ENCODE measurements at regions not wholly inside any gene's neighbourhood (a gene's known extent, or its start where the extent isn't known, plus 50 kb on each side); places are given as distances from the start of the nearest gene placed in this dataset.
"Not testable (repeated sequence)": the region's sequence is repeated elsewhere in the genome, so short reads cannot be mapped to it uniquely, and the experiment has no call there.

- H3K27ac ChIP-seq (ENCODE audit: low read length) = no peak overlapping the region
- no peaks in the 10 kb centered on the region for H3K27me3 ChIP-seq (ENCODE audit: low read depth, low read length)
- H3K4me1 ChIP-seq (ENCODE audit: control insufficient read depth in 1 of 2, insufficient read depth in 2 of 2, low read length in 2 of 2) = no peaks in the 10 kb centered on the region
- no peaks in the 10 kb centered on the region for H3K9me3 ChIP-seq (ENCODE audit: control insufficient read depth in 1 of 2, low read length in 2 of 2)
- no peaks in the 10 kb centered on the region for H3K36me3 ChIP-seq (ENCODE audit: control insufficient read depth in 1 of 2, insufficient read depth in 2 of 2, low read length in 2 of 2)
- no peak overlapping the region for H3K4me3 ChIP-seq (ENCODE audit: low read depth in 1 of 2, low read length in 2 of 2)
These were observed 382.7 kb downstream of the RPS24 start for GRCh38 chr10:78416031-78417011.

GRCh38 chr10:78417425-78418370, 384.0 kb downstream of the RPS24 start:
- Histone ChIP-seq H3K4me3 (ENCODE audit: low read depth in 1 of 2, low read length in 2 of 2) (no peak overlapping the region), H3K36me3 (ENCODE audit: control insufficient read depth in 1 of 2, insufficient read depth in 2 of 2, low read length in 2 of 2) (no peaks in the 10 kb centered on the region), H3K4me1 (ENCODE audit: control insufficient read depth in 1 of 2, insufficient read depth in 2 of 2, low read length in 2 of 2) (no peaks in the 10 kb centered on the region), H3K27ac (ENCODE audit: low read length) (no peak overlapping the region), H3K9me3 (ENCODE audit: control insufficient read depth in 1 of 2, low read length in 2 of 2) (no peaks in the 10 kb centered on the region), H3K27me3 (ENCODE audit: low read depth, low read length) (no peaks in the 10 kb centered on the region)

- Histone ChIP-seq H3K9me3 (ENCODE audit: control insufficient read depth in 1 of 2, low read length in 2 of 2) (peaks cover 0 to 4% of the 10 kb centered on the region in 2 donors), H3K36me3 (ENCODE audit: control insufficient read depth in 1 of 2, insufficient read depth in 2 of 2, low read length in 2 of 2) (no peaks in the 10 kb centered on the region), H3K27me3 (ENCODE audit: low read depth, low read length) (no peaks in the 10 kb centered on the region), H3K4me3 (ENCODE audit: low read depth in 1 of 2, low read length in 2 of 2) (no peak overlapping the region), H3K27ac (ENCODE audit: low read length) (no peak overlapping the region), H3K4me1 (ENCODE audit: control insufficient read depth in 1 of 2, insufficient read depth in 2 of 2, low read length in 2 of 2) (no peaks in the 10 kb centered on the region)
These were observed 386.0 kb downstream of the RPS24 start for GRCh38 chr10:78419481-78420265.

- H3K36me3 ChIP-seq (ENCODE audit: control insufficient read depth in 1 of 2, insufficient read depth in 2 of 2, low read length in 2 of 2) = no peaks in the 10 kb centered on the region
- no peak overlapping the region for H3K4me3 ChIP-seq (ENCODE audit: low read depth in 1 of 2, low read length in 2 of 2)
- peaks cover 4 to 11% of the 10 kb centered on the region in 2 donors for H3K9me3 ChIP-seq (ENCODE audit: control insufficient read depth in 1 of 2, low read length in 2 of 2)
- no peaks in the 10 kb centered on the region for H3K4me1 ChIP-seq (ENCODE audit: control insufficient read depth in 1 of 2, insufficient read depth in 2 of 2, low read length in 2 of 2)
- H3K27ac ChIP-seq (ENCODE audit: low read length) = no peak overlapping the region
- no peaks in the 10 kb centered on the region for H3K27me3 ChIP-seq (ENCODE audit: low read depth, low read length)
These were observed 387.5 kb downstream of the RPS24 start for GRCh38 chr10:78420946-78421735.

- peaks cover 4 to 11% of the 10 kb centered on the region in 2 donors for H3K9me3 ChIP-seq (ENCODE audit: control insufficient read depth in 1 of 2, low read length in 2 of 2)
- H3K27ac ChIP-seq (ENCODE audit: low read length); H3K4me3 ChIP-seq (ENCODE audit: low read depth in 1 of 2, low read length in 2 of 2); H3K27me3 ChIP-seq (ENCODE audit: low read depth, low read length); H3K36me3 ChIP-seq (ENCODE audit: control insufficient read depth in 1 of 2, insufficient read depth in 2 of 2, low read length in 2 of 2); H3K4me1 ChIP-seq (ENCODE audit: control insufficient read depth in 1 of 2, insufficient read depth in 2 of 2, low read length in 2 of 2): not testable (repeated sequence)
These were observed 390.4 kb downstream of the RPS24 start for GRCh38 chr10:78424050-78424449.

GRCh38 chr10:78424723-78425122, 391.1 kb downstream of the RPS24 start:
- Histone ChIP-seq H3K36me3 (ENCODE audit: control insufficient read depth in 1 of 2, insufficient read depth in 2 of 2, low read length in 2 of 2) (no peaks in the 10 kb centered on the region), H3K27me3 (ENCODE audit: low read depth, low read length) (no peaks in the 10 kb centered on the region), H3K4me1 (ENCODE audit: control insufficient read depth in 1 of 2, insufficient read depth in 2 of 2, low read length in 2 of 2) (no peaks in the 10 kb centered on the region), H3K9me3 (ENCODE audit: control insufficient read depth in 1 of 2, low read length in 2 of 2) (peaks cover 4 to 11% of the 10 kb centered on the region in 2 donors), H3K4me3 (ENCODE audit: low read depth in 1 of 2, low read length in 2 of 2) (no peak overlapping the region), H3K27ac (ENCODE audit: low read length) (no peak overlapping the region)

GRCh38 chr10:78426181-78426580, 392.5 kb downstream of the RPS24 start:
- H3K9me3 ChIP-seq (ENCODE audit: control insufficient read depth in 1 of 2, low read length in 2 of 2) = peaks cover 4 to 11% of the 10 kb centered on the region in 2 donors
- peaks cover 0 to under 1% of the 10 kb centered on the region in 2 donors for H3K4me1 ChIP-seq (ENCODE audit: control insufficient read depth in 1 of 2, insufficient read depth in 2 of 2, low read length in 2 of 2)
- H3K27ac ChIP-seq (ENCODE audit: low read length) = no peak overlapping the region
- no peak overlapping the region for H3K4me3 ChIP-seq (ENCODE audit: low read depth in 1 of 2, low read length in 2 of 2)
- H3K36me3 ChIP-seq (ENCODE audit: control insufficient read depth in 1 of 2, insufficient read depth in 2 of 2, low read length in 2 of 2) = no peaks in the 10 kb centered on the region
- no peaks in the 10 kb centered on the region for H3K27me3 ChIP-seq (ENCODE audit: low read depth, low read length)

- H3K27ac ChIP-seq (ENCODE audit: low read length) = no peak overlapping the region
- no peak overlapping the region for H3K4me3 ChIP-seq (ENCODE audit: low read depth in 1 of 2, low read length in 2 of 2)
- no peaks in the 10 kb centered on the region for H3K27me3 ChIP-seq (ENCODE audit: low read depth, low read length)
- peaks cover 4 to 11% of the 10 kb centered on the region in 2 donors for H3K9me3 ChIP-seq (ENCODE audit: control insufficient read depth in 1 of 2, low read length in 2 of 2)
- H3K36me3 ChIP-seq (ENCODE audit: control insufficient read depth in 1 of 2, insufficient read depth in 2 of 2, low read length in 2 of 2) = no peaks in the 10 kb centered on the region
- peaks cover 0 to 4% of the 10 kb centered on the region in 2 donors for H3K4me1 ChIP-seq (ENCODE audit: control insufficient read depth in 1 of 2, insufficient read depth in 2 of 2, low read length in 2 of 2)
These were observed 393.9 kb downstream of the RPS24 start for GRCh38 chr10:78427497-78428031.

GRCh38 chr10:78428579-78428978, 394.9 kb downstream of the RPS24 start:
- Histone ChIP-seq H3K27me3 (ENCODE audit: low read depth, low read length) (no peaks in the 10 kb centered on the region), H3K4me1 (ENCODE audit: control insufficient read depth in 1 of 2, insufficient read depth in 2 of 2, low read length in 2 of 2) (peaks cover 8 to 11% of the 10 kb centered on the region in 2 donors), H3K27ac (ENCODE audit: low read length) (no peak overlapping the region), H3K9me3 (ENCODE audit: control insufficient read depth in 1 of 2, low read length in 2 of 2) (peaks cover 4 to 11% of the 10 kb centered on the region in 2 donors), H3K4me3 (ENCODE audit: low read depth in 1 of 2, low read length in 2 of 2) (no peak overlapping the region), H3K36me3 (ENCODE audit: control insufficient read depth in 1 of 2, insufficient read depth in 2 of 2, low read length in 2 of 2) (no peaks in the 10 kb centered on the region)

- H3K27ac ChIP-seq (ENCODE audit: low read length) = no peak overlapping the region
- no peak overlapping the region for H3K4me3 ChIP-seq (ENCODE audit: low read depth in 1 of 2, low read length in 2 of 2)
- H3K4me1 ChIP-seq (ENCODE audit: control insufficient read depth in 1 of 2, insufficient read depth in 2 of 2, low read length in 2 of 2) = peaks cover 13 to 20% of the 10 kb centered on the region in 2 donors
- no peaks in the 10 kb centered on the region for H3K27me3 ChIP-seq (ENCODE audit: low read depth, low read length)
- no peaks in the 10 kb centered on the region for H3K36me3 ChIP-seq (ENCODE audit: control insufficient read depth in 1 of 2, insufficient read depth in 2 of 2, low read length in 2 of 2)
- H3K9me3 ChIP-seq (ENCODE audit: control insufficient read depth in 1 of 2, low read length in 2 of 2) = peaks cover 4 to 5% of the 10 kb centered on the region in 2 donors
These were observed 396.3 kb downstream of the RPS24 start for GRCh38 chr10:78429984-78430383.

Data from muscle layer of duodenum (tissue), 2 donors.